ENCODE measurements at regions not wholly inside any gene's neighbourhood (a gene's known extent, or its start where the extent isn't known, plus 50 kb on each side); places are given as distances from the start of the nearest gene placed in this dataset.

- FAIRE-seq, result no peak
- DNase-seq (ENCODE audit: low spot score), result no peak
These were observed 271.1 kb upstream of the CLEC14A start for GRCh38 chr14:38526826-38527501.

DNA sequence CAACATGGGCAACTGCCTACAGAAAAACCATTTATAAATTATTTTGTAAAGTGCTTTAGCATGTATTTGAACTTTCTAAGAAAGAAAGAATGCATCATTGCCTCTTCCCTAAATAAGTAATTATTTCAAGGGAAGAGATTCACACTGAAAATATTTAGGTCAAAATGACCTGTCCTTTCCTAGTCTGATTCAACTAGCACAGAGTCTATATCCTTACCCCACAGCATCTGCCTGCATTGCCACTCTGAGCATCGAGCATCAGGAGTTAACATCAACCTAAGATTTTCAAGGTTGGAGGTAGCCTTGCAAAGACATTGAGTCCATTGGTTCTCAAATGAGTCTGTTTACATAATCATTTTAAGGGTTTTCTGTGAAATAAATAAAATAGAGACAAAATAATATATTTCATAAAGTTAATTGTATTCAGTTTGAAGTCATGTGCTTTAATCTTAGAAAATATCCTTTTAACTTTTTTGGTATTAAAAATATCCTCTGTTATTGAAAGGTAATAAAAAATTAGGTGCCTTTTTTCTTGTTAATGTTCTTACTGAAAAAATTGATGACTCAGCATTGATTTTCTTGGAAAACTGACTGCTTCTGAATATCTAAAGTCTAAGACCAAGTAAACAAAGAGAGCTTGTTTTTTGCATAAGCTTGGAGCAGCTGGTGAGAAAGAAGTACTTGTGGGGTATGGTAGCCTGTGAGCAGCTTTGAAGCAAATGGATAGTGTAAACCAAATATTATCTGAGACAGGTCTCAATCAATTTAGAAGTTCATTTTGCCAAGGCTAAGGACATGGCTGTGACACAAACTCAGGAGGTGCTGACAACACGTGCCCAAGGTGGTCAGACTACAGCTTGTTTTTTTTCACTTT lies 269.0 kb upstream of the CLEC14A start:
- no peak for FAIRE-seq
- no peak for DNase-seq (ENCODE audit: low spot score)

DNA sequence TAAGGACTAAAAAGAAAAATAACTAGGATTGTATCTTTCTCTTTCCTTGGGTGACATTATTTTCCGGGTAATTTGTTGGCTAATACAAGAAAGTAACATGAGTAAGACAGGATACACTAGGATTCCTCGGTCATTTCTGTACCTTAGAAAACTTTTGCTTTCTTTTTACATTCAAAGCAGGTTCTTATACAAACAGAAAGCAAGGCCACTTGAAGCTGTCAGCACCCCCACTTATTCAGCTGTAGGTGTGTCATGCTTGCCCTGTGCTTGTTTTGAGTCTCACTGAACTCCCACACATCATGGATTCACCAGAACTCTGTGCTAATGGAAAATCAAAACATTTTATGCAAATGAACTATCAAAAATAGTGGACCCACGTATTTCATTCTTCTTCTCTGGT lies 266.8 kb upstream of the CLEC14A start:
- no peak for DNase-seq (ENCODE audit: low spot score)
- FAIRE-seq, result no peak

DNA sequence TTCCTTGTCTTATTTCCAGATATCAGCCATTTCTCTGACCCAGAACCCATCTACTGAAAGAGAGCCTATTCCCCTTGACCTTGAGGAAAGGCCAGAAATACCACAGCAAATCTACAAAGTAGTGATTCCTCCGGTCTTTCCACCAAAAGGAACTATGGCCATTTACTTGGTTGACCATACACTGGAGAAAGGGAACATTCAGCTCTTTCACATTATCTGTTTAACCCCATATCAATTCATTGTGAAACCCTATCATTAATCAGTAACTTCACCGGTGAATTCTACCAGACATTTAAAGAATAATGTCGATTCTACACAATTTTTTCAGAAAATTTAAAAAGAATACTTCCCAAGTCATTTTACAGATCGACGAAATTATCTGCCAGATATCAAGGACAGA lies 265.7 kb upstream of the CLEC14A start:
- FAIRE-seq (no peak), DNase-seq (ENCODE audit: low spot score) (no peak)

GRCh38 chr14:38517426-38517825 lies 261.5 kb upstream of the CLEC14A start:
- no peak for DNase-seq (ENCODE audit: low spot score)
- no peak for FAIRE-seq

DNA sequence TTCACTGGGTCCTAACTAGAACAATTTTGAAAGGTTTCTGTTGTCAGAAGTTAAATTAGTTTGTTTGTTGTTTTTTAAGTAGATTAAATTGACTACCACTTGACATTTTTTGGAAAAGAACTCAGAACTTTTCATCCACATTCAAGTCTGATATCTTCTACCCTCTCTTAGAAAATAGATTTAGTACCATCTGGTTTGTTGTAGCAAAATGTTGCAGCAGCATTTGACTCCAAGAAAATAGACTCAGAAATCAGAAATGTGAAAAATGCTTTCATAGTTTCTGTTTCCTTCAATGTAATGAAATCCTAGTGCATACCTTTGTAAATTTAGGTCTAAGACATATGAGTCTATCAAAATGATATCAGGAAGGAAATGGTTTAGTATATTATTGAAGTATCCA lies 256.3 kb upstream of the CLEC14A start:
- FAIRE-seq, result no peak
- DNase-seq (ENCODE audit: low spot score), result no peak

DNA sequence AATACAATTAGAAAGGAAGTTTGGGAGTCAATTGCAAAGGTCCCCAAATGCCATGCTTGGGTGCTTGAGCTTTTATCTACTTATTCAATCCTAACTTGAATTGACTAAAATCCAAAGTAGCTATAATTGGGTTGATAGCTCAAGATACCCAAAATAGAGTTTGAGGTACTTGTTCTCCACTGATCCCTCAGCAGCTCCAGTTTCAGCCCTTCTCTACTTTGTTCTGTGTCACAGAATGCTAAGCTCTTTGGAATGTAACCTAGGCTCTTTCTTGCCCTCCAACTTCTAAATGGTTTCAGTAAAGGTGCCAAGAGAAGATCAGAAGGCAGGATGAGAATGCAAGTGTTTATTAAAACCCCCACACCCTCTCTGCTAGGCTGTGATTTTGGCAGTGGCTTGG lies 251.4 kb upstream of the CLEC14A start:
- DNase-seq (ENCODE audit: low spot score) (no peak), FAIRE-seq (no peak)

GRCh38 chr14:38505973-38506249 lies 250.0 kb upstream of the CLEC14A start:
- FAIRE-seq (no peak), DNase-seq (ENCODE audit: low spot score) (no peak)

DNA sequence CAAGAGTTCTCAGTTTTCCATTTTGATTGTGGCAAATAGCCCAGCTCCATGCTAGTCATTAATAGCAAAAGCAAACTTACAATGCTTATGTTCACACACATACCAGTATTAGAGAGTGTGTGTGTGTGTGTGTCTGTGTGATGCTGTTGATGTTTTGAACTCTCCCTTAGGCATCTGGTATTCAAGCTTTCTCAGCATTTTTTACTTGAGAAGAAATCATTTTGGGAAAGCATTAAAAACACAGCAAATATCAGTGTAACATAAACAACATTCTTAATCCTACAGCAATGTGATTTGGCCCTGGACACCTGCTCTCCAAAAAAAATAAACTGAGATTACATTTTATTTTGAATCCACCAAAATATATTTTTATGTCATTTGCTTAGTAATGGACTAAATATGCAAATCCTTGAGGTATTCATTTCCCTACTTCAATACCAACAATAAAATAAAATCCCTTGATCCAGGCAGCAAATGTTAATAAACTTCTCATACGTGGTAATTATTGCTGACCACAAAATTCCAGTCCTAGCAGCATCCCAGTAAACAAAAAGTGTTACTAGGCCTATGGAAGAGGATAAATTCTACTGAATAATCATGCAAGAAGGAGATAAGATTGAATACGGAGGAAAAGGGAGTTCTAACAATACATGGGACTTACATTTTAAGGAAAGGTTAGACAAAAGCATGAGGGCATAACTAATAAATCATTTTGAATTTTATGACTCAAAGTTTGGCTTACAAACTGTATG lies 249.5 kb upstream of the CLEC14A start:
- no peak for FAIRE-seq

DNA sequence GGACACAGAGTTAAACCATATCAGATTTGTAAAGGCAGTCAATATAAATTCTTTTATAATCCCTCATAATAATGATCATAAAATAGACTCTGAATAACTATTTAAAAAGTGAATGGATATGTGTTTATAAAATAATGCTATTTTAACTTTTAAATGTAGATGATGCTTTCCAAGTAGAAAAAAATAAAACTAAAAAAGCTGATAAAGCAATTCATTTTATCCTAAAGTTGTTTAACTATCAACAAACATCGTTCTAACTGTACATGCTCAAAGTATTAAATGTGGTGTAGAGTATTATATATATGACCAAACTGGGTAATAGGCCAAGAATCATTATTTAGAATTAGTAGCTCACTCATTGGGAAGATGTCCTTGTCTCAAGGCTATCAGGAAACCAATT lies 248.3 kb upstream of the CLEC14A start:
- FAIRE-seq (no peak), DNase-seq (ENCODE audit: low spot score) (no peak)

More for the DNA sequence above, 249.5 kb upstream of the CLEC14A start:
- no peak for DNase-seq (ENCODE audit: low spot score)

DNA sequence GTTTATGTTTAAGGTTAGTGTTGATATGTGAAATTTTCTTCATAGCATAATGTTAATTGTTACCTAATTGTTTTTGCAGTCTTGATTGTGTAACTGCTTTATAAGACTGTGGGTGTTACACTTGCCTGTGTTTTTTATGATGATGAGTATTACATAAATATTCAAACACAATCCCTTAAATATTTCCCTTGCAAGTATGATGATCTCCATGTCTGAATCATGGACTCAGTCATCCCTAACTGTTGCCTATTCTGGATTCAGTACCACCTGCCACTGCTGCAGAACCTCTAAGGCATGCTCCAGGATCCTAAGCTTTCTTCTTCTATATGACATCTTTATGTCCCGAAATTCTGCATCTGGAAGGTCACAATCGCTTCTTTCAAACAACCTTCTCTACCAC lies 246.3 kb upstream of the CLEC14A start:
- FAIRE-seq, result no peak
- no peak for DNase-seq (ENCODE audit: low spot score)

DNA sequence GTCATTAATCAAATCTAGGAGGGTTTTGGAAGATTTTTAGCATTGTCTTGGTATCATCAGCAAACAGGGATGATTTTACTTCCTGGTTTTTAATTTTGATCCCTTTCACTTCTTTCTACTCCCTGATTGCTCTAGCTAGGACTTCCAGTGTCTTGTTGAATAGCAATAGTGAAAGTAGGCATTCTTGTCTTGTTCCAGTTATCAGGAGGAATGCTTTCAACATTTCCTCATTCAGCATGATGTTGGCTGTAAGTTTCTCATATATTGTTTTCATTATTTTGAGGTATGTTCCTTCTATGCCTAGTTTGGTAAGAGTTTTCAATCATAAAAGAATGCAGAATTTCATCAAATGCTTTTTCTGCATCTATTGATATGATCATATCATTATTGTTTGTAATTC lies 244.2 kb upstream of the CLEC14A start:
- no peak for FAIRE-seq
- DNase-seq (ENCODE audit: low spot score), result no peak

DNA sequence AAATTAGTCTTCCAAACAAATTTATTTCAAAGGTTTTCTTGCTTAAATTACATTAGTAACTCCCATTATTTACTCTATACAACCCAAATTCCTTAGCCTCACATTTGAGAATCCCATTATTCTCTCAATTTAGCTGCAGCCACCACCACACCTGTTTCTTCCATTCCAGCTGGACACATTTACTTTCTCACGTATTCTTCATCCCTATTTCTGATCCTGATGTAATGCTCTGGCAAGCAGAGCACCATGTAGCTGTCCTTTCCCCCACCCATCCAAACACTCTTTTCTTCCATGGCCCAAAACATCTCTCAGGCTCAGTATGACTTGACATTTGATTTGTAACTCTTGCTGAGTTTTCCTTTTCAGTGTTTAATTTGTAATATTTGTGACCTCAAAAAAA lies 240.2 kb upstream of the CLEC14A start:
- no peak for FAIRE-seq
- DNase-seq (ENCODE audit: low spot score), result no peak

DNA sequence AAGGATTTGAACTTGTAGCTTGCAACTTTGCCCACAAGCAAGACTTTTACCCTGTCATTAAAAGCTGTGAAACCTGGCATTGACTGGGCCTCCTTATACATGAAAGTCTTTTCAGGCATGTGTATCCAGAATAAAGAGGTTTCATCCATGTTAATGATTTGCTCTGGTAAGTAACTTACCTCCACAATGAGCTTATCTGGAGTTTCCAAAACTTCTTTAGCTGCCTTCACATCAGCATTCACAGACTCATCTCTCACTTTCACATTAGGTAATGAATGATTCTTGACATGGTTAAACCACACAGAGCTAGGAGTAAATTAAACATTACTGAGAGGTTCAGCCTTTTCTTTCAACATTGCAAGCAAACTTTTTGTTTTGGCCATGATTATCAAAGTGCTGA lies 234.4 kb upstream of the CLEC14A start:
- DNase-seq (ENCODE audit: low spot score) (no peak), FAIRE-seq (no peak)

DNA sequence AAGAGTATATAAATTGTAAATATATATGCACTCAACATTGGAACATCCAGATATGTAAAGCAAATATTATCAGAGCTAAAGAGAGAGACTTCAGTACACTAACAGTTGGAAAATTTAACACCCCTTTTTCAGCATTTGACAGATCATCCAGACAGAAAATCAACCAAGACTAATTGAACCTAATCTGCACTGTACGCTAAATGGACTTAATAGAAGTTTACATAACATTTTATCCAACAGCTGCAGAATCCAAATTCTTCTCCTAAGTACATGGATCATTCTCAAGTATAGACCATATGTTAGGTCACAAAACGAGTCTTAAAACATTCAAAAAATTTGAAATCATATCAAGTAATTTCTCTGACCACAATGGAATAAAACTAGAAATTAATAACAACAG lies 229.1 kb upstream of the CLEC14A start:
- FAIRE-seq, result no peak
- DNase-seq (ENCODE audit: low spot score), result no peak

GRCh38 chr14:38481952-38482678 lies 226.2 kb upstream of the CLEC14A start:
- FAIRE-seq (no peak), DNase-seq (ENCODE audit: low spot score) (no peak)

- no peak for DNase-seq (ENCODE audit: low spot score)
- no peak for FAIRE-seq
These were observed 213.3 kb upstream of the CLEC14A start for GRCh38 chr14:38469156-38469555.

DNA sequence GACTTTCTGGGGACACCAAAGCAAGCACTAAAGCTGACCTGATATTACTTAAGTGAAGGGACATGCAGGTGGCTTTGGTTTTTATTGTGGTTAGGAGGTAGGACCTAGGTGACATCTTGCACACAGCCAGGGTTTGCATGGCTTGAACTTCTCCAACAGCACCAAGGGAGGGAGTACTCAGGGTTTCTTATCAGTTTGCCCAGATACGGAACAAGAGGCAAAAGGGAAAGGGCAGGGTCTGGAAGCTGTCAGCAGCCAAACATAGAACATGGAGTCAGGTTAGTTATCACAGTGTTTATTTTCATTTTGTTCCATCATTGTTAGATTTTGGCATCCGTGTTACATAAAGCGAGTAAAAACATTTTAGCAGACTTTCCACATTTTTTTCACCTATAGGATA lies 186.3 kb upstream of the CLEC14A start:
- FAIRE-seq, result no peak

DNA sequence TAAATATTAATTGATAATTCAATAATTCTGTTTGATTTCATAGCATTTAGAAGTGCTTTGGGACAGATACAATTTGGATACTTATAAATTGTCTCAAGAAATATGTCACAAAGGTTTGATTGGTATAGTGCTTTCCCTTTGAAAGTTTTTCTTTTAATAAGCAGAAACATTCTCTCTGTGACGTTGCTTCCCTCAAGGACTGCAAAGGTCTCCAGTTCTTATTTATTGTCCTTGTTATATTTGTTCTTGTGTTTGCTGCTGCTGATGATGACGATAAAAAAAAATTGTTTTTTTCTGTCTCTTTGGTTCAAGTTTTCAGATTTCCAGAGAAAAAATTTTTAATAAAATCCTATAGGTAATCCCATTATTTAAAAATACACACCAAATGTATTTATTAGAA lies 176.3 kb upstream of the CLEC14A start:
- DNase-seq (ENCODE audit: low spot score) (no peak), FAIRE-seq (no peak)

More for the DNA sequence above, 186.3 kb upstream of the CLEC14A start:
- DNase-seq (ENCODE audit: low spot score), result no peak

DNA sequence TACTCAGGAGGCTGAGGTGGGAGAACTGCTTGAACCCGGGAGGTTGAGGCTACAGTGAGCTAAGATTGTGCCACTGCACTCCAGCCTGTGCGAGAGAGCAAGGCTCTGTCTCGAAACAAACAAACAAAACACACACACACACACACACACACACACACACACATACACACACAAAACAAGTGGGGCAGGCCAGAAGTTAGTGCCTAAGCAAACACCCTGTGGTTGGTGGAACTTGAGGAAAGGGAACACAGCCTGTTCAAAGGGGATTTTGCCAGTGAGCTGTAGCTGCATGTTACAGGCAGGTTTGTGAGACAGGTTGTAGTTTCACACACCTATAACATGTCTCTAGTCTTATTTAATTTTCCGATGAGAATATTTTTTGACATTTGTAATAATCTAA lies 175.3 kb upstream of the CLEC14A start:
- no peak for FAIRE-seq
- DNase-seq (ENCODE audit: low spot score), result no peak

- FAIRE-seq (no peak), DNase-seq (ENCODE audit: low spot score) (no peak)
These were observed 174.6 kb upstream of the CLEC14A start for GRCh38 chr14:38430522-38430921.
